ENCODE measurements at regions not wholly inside any gene's neighbourhood (a gene's known extent, or its start where the extent isn't known, plus 50 kb on each side); places are given as distances from the start of the nearest gene placed in this dataset.

GRCh38 chr13:104473936-104474335 lies 1407.7 kb upstream of the SLC10A2 start:
- Histone ChIP-seq H3K9me2 (ENCODE audit: insufficient read depth) (no peaks in the 10 kb centered on the region), H4K20me1 (ENCODE audit: insufficient read depth) (no peaks in the 10 kb centered on the region), H3K27ac (no peak overlapping the region), H3F3A (ENCODE audit: insufficient read depth) (no peaks in the 10 kb centered on the region), H3K4me1 (ENCODE audit: insufficient read depth) (no peaks in the 10 kb centered on the region), H3K4me2 (ENCODE audit: unreplicated experiment) (no peak overlapping the region), H3K27me3 (replicated peaks; ENCODE audit: insufficient read depth) (no peaks in the 10 kb centered on the region), H2AFZ (no peak overlapping the region), H3K36me3 (ENCODE audit: low read depth) (no peaks in the 10 kb centered on the region), H3K4me3 (no peak overlapping the region), H3K9ac (no peak overlapping the region), H3K9me3 (ENCODE audit: low read depth) (peaks cover 3% of the 10 kb centered on the region), H3K79me2 (ENCODE audit: insufficient read depth) (no peaks in the 10 kb centered on the region)
- no peak for TF ChIP-seq EZH2 (IDR thresholded peaks at IDR 0.05; ENCODE audit: insufficient read depth, poor library complexity, severe bottlenecking)
- TF ChIP-seq EZH2phosphoT487 (IDR thresholded peaks at IDR 0.05; ENCODE audit: insufficient read depth, low read depth): no peak
- DNase-seq: no peak
- in situ Hi-C loops (cut with MboI): no loop called here

DNA sequence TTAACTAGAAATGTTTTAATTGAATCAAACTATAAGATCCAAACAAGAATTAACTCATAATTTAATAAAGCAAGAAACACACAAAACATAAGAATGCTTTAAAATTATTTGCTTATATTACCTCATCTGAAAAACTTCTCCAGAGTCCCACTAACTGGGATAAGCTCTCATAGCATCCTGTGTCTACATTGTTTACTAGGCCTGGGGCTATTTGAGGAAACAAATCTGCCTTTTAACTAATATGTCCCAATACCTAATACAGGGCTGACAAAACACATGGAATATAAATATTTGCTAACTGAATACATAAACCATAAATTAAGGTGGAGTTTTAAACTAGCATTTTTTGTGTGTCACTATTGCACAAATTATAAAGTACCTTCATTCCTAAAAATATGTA lies 1399.8 kb upstream of the SLC10A2 start:
- Histone ChIP-seq H3K79me2 (ENCODE audit: insufficient read depth) (no peaks in the 10 kb centered on the region), H3K27me3 (replicated peaks; ENCODE audit: insufficient read depth) (no peaks in the 10 kb centered on the region), H4K20me1 (ENCODE audit: insufficient read depth) (no peaks in the 10 kb centered on the region), H3K9me2 (ENCODE audit: insufficient read depth) (no peaks in the 10 kb centered on the region), H3K36me3 (ENCODE audit: low read depth) (no peaks in the 10 kb centered on the region), H3K27ac (no peak overlapping the region), H3K4me2 (ENCODE audit: unreplicated experiment) (no peak overlapping the region), H3K9me3 (ENCODE audit: low read depth) (no peaks in the 10 kb centered on the region), H3K4me3 (no peak overlapping the region), H3K4me1 (ENCODE audit: insufficient read depth) (no peaks in the 10 kb centered on the region), H2AFZ (no peak overlapping the region), H3F3A (ENCODE audit: insufficient read depth) (no peaks in the 10 kb centered on the region), H3K9ac (no peak overlapping the region)
- no peak for TF ChIP-seq EZH2 (IDR thresholded peaks at IDR 0.05; ENCODE audit: insufficient read depth, poor library complexity, severe bottlenecking)
- no peak for TF ChIP-seq EZH2phosphoT487 (IDR thresholded peaks at IDR 0.05; ENCODE audit: insufficient read depth, low read depth)
- DNase-seq: no peak
- in situ Hi-C loops (cut with MboI): no loop called here

DNA sequence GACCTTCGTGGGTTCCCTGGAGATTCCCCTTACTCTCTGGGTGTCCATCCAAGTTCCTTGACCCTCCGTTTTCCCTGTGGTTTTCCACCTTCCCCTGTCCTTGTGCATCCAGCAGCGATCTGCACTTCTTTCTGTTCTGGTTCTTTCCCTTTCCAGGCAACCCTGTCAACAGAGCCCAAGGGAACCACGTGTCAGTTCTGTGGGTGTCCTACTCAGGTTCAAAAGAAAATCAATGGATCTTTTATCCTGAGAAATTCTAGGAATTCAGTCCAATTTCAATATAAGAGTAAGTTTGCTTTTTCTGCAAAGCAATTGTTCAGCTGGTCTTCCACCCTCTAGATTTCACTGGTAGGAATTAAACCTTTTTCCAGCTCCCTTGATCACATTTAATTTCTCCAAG lies 1394.8 kb upstream of the SLC10A2 start:
- Histone ChIP-seq H3K9me3 (ENCODE audit: low read depth) (no peaks in the 10 kb centered on the region), H3K4me1 (ENCODE audit: insufficient read depth) (no peaks in the 10 kb centered on the region), H4K20me1 (ENCODE audit: insufficient read depth) (no peaks in the 10 kb centered on the region), H3K4me3 (no peak overlapping the region), H3K36me3 (ENCODE audit: low read depth) (no peaks in the 10 kb centered on the region), H3K27ac (no peak overlapping the region), H3K4me2 (ENCODE audit: unreplicated experiment) (no peak overlapping the region), H3F3A (ENCODE audit: insufficient read depth) (no peaks in the 10 kb centered on the region), H3K9ac (no peak overlapping the region), H3K9me2 (ENCODE audit: insufficient read depth) (no peaks in the 10 kb centered on the region), H2AFZ (no peak overlapping the region), H3K79me2 (ENCODE audit: insufficient read depth) (no peaks in the 10 kb centered on the region), H3K27me3 (replicated peaks; ENCODE audit: insufficient read depth) (no peaks in the 10 kb centered on the region)
- DNase-seq: no peak
- TF ChIP-seq EZH2phosphoT487 (IDR thresholded peaks at IDR 0.05; ENCODE audit: insufficient read depth, low read depth) (no peak), EZH2 (IDR thresholded peaks at IDR 0.05; ENCODE audit: insufficient read depth, poor library complexity, severe bottlenecking) (no peak)
- in situ Hi-C loops (cut with MboI): no loop called here
- 15 to 18% methylated on average over 4 of the region's 4 CpGs for WGBS, 2 experiments (ENCODE audit: low coverage in 1 of 2, low lambda C conversion rate in 2 of 2, missing lambda C conversion rate in 2 of 2)

- Histone ChIP-seq H3K27ac (no peak overlapping the region), H3K79me2 (ENCODE audit: insufficient read depth) (no peaks in the 10 kb centered on the region), H3K9ac (no peak overlapping the region), H2AFZ (no peak overlapping the region), H3K4me3 (no peak overlapping the region), H3K36me3 (ENCODE audit: low read depth) (no peaks in the 10 kb centered on the region), H3K9me3 (ENCODE audit: low read depth) (no peaks in the 10 kb centered on the region), H3K27me3 (replicated peaks; ENCODE audit: insufficient read depth) (no peaks in the 10 kb centered on the region), H3K4me2 (ENCODE audit: unreplicated experiment) (no peak overlapping the region), H3K4me1 (ENCODE audit: insufficient read depth) (no peaks in the 10 kb centered on the region), H4K20me1 (ENCODE audit: insufficient read depth) (no peaks in the 10 kb centered on the region), H3F3A (ENCODE audit: insufficient read depth) (no peaks in the 10 kb centered on the region), H3K9me2 (ENCODE audit: insufficient read depth) (no peaks in the 10 kb centered on the region)
- in situ Hi-C loops (cut with MboI): no loop called here
- 20 to 27% methylated on average over 2 of the region's 2 CpGs for WGBS, 2 experiments (ENCODE audit: low coverage in 1 of 2, low lambda C conversion rate in 2 of 2, missing lambda C conversion rate in 2 of 2)
- TF ChIP-seq EZH2phosphoT487 (IDR thresholded peaks at IDR 0.05; ENCODE audit: insufficient read depth, low read depth) (no peak), EZH2 (IDR thresholded peaks at IDR 0.05; ENCODE audit: insufficient read depth, poor library complexity, severe bottlenecking) (no peak)
- no peak for DNase-seq
Observed at GRCh38 chr13:104460554-104460953, 1394.3 kb upstream of the SLC10A2 start.

DNA sequence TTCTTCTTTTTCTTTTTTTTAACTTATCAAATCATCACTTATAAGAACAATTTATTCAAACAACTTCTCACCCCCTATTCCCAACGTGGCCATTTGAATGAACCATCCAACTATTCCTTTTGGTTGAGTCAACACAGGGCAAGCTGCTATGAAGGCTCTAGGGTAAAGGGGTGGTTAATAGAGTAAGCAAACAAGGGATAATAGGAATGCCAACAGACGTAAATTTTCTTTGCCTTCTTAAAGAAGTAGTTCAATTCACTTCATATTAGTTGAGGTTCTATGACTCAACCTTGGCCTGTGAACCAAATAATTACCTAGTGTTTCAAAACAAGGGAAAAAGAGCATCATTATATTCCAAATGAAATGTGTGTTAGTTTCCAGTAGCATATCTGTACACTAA lies 1383.8 kb upstream of the SLC10A2 start:
- WGBS, 2 experiments (ENCODE audit: low coverage in 1 of 2, low lambda C conversion rate in 2 of 2, missing lambda C conversion rate in 2 of 2): 15 to 18% methylated on average over 2 of the region's 2 CpGs
- no peak overlapping the region for H3K4me2 ChIP-seq (ENCODE audit: unreplicated experiment)
- H2AFZ ChIP-seq: no peak overlapping the region
- no peaks in the 10 kb centered on the region for H3K9me3 ChIP-seq (ENCODE audit: low read depth)
- H3K36me3 ChIP-seq (ENCODE audit: low read depth): no peaks in the 10 kb centered on the region
- H3K4me1 ChIP-seq (ENCODE audit: insufficient read depth): no peaks in the 10 kb centered on the region
- H3K9me2 ChIP-seq (ENCODE audit: insufficient read depth): no peaks in the 10 kb centered on the region
- H3F3A ChIP-seq (ENCODE audit: insufficient read depth): no peaks in the 10 kb centered on the region
- DNase-seq: no peak
- in situ Hi-C loops (cut with MboI): no loop called here
- TF ChIP-seq EZH2phosphoT487 (IDR thresholded peaks at IDR 0.05; ENCODE audit: insufficient read depth, low read depth): no peak
- no peaks in the 10 kb centered on the region for H3K79me2 ChIP-seq (ENCODE audit: insufficient read depth)
- no peak overlapping the region for H3K27ac ChIP-seq
- H3K27me3 ChIP-seq (replicated peaks; ENCODE audit: insufficient read depth): no peaks in the 10 kb centered on the region
- no peak overlapping the region for H3K4me3 ChIP-seq
- H3K9ac ChIP-seq: no peak overlapping the region
- no peaks in the 10 kb centered on the region for H4K20me1 ChIP-seq (ENCODE audit: insufficient read depth)
